ENCODE measurements at regions not wholly inside any gene's neighbourhood (a gene's known extent, or its start where the extent isn't known, plus 50 kb on each side); places are given as distances from the start of the nearest gene placed in this dataset.
"Not testable (repeated sequence)": the region's sequence is repeated elsewhere in the genome, so short reads cannot be mapped to it uniquely, and the experiment has no call there.

- no peak for DNase-seq
These were observed 50.0 kb upstream of the TSC22D2 start for GRCh38 chr3:150357923-150358607.

GRCh38 chr3:150357140-150357539 lies 51.0 kb upstream of the TSC22D2 start:
- no peak for DNase-seq

- no peak for DNase-seq
These were observed 52.5 kb upstream of the TSC22D2 start for GRCh38 chr3:150355574-150355973.

GRCh38 chr3:150352931-150353330 lies 55.2 kb upstream of the TSC22D2 start:
- no peak for DNase-seq

- no peak for DNase-seq
These were observed 56.7 kb upstream of the TSC22D2 start for GRCh38 chr3:150351398-150351797.

GRCh38 chr3:150349314-150350097 lies 58.6 kb upstream of the TSC22D2 start:
- no peak for DNase-seq

- DNase-seq: no peak
These were observed 59.6 kb upstream of the TSC22D2 start for GRCh38 chr3:150348500-150348899.

GRCh38 chr3:150346981-150347863 lies 60.9 kb upstream of the TSC22D2 start:
- DNase-seq: no peak

- no peak for DNase-seq
These were observed 61.8 kb upstream of the TSC22D2 start for GRCh38 chr3:150346266-150346665.

- DNase-seq: no peak
These were observed 63.0 kb upstream of the TSC22D2 start for GRCh38 chr3:150345021-150345538.

- no peak for DNase-seq
These were observed 63.9 kb upstream of the TSC22D2 start for GRCh38 chr3:150344079-150344759.

- no peak for DNase-seq
These were observed 65.1 kb upstream of the TSC22D2 start for GRCh38 chr3:150342896-150343467.

- DNase-seq: no peak
These were observed 66.2 kb upstream of the TSC22D2 start for GRCh38 chr3:150341891-150342290.

- DNase-seq: not testable (repeated sequence)
These were observed 71.7 kb upstream of the TSC22D2 start for GRCh38 chr3:150336363-150336762.

GRCh38 chr3:150335631-150336030 lies 72.5 kb upstream of the TSC22D2 start:
- DNase-seq: no peak

GRCh38 chr3:150334974-150335373 lies 73.1 kb upstream of the TSC22D2 start:
- DNase-seq: no peak

GRCh38 chr3:150333477-150333876 lies 74.6 kb upstream of the TSC22D2 start:
- no peak for DNase-seq

GRCh38 chr3:150331978-150332568 lies 76.0 kb upstream of the TSC22D2 start:
- no peak for DNase-seq

GRCh38 chr3:150330872-150331271 lies 77.2 kb upstream of the TSC22D2 start:
- no peak for DNase-seq

GRCh38 chr3:150330174-150330573 lies 77.9 kb upstream of the TSC22D2 start:
- no peak for DNase-seq

GRCh38 chr3:150329408-150329807 lies 78.7 kb upstream of the TSC22D2 start:
- no peak for DNase-seq

GRCh38 chr3:150328654-150329040 lies 79.5 kb upstream of the TSC22D2 start:
- DNase-seq: no peak
